GM21367 (cell line): ENCODE measurements at regions not wholly inside any gene's neighbourhood (a gene's known extent, or its start where the extent isn't known, plus 50 kb on each side); places are given as distances from the start of the nearest gene placed in this dataset.

Experiments used
- ATAC-seq: cut with Tn5 transposase; IDR thresholded peaks from one replicate; pipeline ENCODE4 v1.9.1; 2021; ENCODE audit not compliant: unreplicated experiment

- ATAC-seq, result no peak
Observed at GRCh38 chr5:175054243-175054642, 329.9 kb downstream of the MSX2 start.

GRCh38 chr5:175052351-175052750 lies 328.0 kb downstream of the MSX2 start:
- no peak for ATAC-seq

DNA sequence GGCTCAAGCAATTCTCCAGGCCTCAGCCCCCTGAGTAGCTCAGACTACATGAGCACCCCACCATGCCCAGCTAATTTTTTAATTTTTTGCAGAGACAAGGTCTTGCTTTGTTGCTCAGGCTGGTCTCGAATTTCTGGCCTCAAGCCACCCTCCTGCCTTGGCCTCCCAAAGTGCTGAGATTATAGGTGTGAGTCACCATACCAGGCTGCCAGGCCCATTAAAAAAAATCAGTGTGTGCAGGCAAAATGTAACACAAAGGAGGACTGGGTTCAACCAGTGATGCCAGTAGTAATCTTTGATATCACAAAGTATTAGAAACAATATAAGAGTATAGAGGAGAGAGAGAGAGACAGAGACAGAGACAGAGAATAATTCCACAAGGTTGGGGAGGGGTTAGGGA lies 322.7 kb downstream of the MSX2 start:
- no peak for ATAC-seq

DNA sequence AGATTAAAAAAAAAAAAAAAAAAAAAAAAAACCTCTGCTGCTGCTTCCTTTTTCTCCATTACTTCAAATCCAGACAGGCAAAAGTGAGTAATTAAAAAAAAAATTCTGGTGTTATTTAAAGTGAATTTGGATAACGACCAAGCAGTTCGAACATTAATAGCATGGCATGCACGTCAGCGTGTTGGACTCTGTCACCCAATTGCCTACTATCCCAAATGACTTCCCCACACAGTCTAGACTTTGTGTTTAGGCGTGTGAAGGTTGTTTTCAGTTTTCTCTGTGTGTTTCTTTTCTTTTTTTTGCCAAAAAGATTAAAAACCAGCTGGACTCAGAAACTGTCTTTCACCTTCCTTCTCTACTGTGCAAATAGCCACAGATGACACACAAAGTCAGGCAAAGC lies 321.4 kb downstream of the MSX2 start:
- no peak for ATAC-seq

DNA sequence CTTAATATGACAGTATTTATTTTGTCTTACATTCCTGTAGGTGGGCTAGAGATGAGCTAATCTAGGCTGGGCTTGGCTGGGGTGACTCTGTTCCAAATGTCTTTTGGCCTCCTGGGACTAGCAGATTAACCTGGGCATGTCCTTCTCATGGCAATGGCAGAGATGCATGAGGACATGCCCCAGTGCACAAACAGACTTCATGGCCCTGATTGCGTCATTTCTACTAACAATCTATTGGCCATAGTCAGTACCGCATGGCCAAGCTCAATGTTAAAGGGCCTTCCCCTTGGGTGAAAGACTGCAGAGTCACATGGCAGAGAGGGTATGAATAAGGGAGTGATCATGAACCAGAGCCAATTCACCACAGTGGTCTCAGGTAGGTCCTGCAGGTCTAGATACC lies 313.4 kb downstream of the MSX2 start:
- no peak for ATAC-seq

DNA sequence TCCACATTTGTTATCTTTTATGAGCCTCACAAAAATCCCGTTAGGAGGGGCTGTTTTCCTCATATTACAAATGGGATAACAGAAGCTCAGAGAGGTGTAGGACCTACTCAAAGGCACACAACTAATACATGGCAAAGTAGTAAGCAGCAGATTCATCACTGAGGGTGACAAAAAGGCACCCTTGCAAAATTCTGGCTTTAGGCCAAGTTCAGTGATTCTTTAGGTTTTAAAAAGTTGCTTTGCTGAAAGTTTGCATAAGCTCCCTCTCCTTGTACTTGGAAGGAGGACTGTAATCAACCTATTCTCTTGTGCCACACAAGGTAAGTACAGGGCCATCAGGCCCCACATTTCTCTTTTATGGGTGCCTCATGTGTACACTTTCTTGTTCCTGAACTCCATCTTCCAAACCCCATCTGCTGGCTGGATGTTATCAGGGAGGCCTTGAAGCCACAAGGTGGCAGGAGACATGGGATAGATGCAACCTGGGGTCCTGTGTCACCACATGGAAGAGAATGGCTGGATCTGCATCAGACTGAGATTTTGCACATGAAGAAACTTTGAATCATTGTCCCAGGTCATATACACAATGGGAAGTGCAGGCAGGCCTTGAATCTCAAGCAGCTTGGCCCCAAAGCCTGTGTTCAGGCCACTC lies 311.6 kb downstream of the MSX2 start:
- no peak for ATAC-seq

DNA sequence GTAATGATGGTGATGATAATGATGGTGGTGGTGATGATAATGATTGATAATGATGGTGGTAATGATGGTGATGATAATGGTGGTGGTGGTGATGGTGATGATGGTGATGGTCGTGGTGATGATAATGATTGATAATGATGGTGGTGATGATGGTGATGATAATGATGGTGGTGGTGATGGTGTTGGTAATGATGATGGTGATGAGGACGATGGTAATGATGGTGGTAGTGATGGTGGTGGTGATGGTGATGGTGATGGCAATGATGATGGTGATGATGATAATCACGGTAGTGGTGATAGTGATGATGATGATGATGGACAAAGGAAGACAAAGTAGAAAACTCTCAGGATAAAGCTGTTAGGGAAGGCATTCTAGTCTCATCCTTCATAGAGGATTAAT lies 310.5 kb downstream of the MSX2 start:
- no peak for ATAC-seq

- ATAC-seq, result no peak
Observed at GRCh38 chr5:175032741-175033151, 308.4 kb downstream of the MSX2 start.

GRCh38 chr5:175032013-175032412 lies 307.6 kb downstream of the MSX2 start:
- ATAC-seq, result no peak

- no peak for ATAC-seq
Observed at GRCh38 chr5:175027390-175027789, 303.0 kb downstream of the MSX2 start.

GRCh38 chr5:175025077-175025476 lies 300.7 kb downstream of the MSX2 start:
- ATAC-seq, result no peak

DNA sequence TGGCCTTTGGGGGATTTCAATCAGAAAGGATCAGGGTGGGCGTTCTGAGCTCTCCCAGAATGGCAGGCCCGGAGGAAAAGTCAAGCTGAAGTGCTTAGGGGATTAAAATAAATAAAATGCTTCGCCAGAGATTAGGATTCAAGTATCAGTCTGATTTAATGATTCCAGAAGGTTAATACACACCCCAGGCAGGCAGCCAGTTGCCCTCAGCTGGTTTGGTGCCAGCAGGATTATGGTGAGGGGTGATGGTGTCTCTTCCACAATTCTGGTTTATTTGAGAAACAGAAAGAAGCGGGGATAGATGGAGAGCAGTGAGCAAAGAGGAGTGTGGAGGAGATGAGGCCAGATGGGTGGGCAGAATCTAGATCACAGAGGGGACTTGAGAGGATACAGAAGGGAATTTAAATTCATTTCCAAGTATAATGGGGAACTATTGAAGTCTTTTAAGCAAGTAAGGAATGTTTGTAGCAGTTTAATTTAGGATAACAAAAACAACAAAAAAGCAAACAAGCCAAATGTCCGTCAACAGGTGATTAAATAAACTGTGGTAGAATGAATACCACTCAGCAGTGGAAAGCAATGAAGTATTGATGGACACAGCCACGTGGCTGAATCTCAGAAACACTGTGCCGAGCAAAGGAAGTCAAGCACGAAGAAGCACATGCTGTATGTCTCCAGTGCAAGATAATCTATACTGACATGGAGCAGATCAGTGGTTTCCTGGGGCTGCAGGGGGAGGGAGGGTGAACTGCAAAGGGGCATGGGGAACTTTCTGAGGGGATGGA lies 297.7 kb downstream of the MSX2 start:
- ATAC-seq, result no peak

GRCh38 chr5:175021321-175021720 lies 296.9 kb downstream of the MSX2 start:
- ATAC-seq, result no peak

GRCh38 chr5:175015028-175015685 lies 290.8 kb downstream of the MSX2 start:
- no peak for ATAC-seq

DNA sequence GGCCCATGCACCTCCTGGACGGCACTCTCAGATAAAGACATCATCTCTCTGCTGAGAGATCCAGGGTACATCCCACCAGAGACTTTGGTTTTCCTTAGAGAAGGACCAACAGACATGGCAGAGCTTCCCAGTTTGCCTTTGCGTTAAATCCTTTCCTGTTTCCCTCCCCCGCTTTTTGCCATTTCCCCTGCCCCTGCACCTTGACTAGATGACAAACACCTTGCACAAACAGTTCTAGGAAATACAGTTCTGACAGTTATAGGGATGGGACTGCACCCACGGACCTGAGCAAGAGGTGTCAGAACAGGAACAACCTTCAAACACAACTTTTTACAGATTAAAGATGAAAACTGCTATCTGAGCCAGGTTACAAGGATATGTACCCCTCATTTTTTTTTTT lies 288.9 kb downstream of the MSX2 start:
- no peak for ATAC-seq

- ATAC-seq, result no peak
Observed at GRCh38 chr5:175012267-175012666, 287.9 kb downstream of the MSX2 start.

DNA sequence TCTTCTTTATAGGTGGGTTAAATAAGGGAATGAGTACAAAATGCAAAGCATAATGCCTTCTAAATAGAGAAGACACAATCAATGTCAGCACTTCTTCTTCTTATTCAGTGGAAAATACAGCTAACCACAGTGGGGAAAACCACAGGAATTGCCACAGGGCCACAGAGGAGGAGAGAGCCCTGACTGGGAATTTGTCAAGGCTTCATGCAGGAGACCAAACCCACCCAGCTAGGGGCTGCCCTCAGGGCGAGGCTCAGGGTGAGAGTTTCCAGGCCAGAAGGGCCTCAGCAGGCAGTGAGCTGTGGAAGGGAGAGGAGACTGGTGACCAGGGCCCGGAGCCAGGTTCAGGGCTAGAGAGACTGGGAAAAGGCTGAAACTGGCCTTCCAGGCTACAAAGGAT lies 279.1 kb downstream of the MSX2 start:
- ATAC-seq, result no peak

- no peak for ATAC-seq
Observed at GRCh38 chr5:175001876-175002645, 277.7 kb downstream of the MSX2 start.

DNA sequence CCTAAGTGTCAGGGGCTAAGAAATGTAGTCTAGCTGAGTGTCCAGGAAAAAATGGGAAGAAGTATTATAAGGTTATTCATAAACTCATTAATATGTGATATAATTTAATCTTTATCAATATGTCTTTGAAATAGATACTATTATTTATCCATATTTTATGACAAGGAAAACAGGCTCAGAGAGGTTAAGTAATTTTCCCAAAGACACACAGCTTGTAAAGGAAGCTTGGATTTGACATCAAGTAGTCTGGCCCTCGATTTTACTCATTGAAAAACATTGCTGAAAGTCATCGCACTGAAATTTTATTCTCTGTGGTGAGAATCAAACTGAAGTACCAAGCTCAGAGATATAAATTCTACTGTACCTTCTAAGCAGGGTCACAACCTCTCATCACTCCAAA lies 276.9 kb downstream of the MSX2 start:
- ATAC-seq, result no peak

DNA sequence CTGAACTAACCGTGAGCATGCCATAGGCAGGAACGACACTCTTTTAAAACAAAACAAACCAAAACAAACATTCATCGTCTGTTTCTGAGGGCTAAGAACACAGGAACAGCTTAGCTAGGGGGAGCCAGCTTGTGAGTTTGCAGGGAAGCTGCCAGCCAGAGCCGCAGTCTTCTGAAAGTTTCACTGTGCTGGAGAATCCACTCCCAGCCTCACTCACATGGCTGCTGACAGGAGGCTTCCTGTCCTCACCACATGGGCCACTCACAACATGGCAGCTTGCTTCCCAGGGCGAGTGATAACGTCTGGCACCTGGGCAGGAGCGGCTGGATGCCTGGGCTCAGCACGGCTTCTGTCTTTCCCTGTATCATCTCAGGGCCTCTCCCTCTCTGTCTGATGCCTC lies 275.2 kb downstream of the MSX2 start:
- ATAC-seq, result no peak

GRCh38 chr5:174998131-174998730 lies 273.8 kb downstream of the MSX2 start:
- no peak for ATAC-seq
